NCI-H510A treated with DMSO at 0.1 percent for 48 hours (cell line): ENCODE measurements at regions not wholly inside any gene's neighbourhood (a gene's known extent, or its start where the extent isn't known, plus 50 kb on each side); places are given as distances from the start of the nearest gene placed in this dataset.

Source experiments
- DNase-seq: peaks from one replicate; lab custom pipeline; 2025; lab: John Stamatoyannopoulos, UW

- no peak for DNase-seq
These were observed 472.8 kb downstream of the TMA16 start for GRCh38 chr4:163967263-163967662.

- DNase-seq, result no peak
These were observed 473.2 kb downstream of the TMA16 start for GRCh38 chr4:163967710-163968109.

- DNase-seq, result no peak
These were observed 474.8 kb downstream of the TMA16 start for GRCh38 chr4:163969291-163969690.

- DNase-seq, result no peak
These were observed 482.1 kb downstream of the TMA16 start for GRCh38 chr4:163976588-163976987.

GRCh38 chr4:163988391-163988790 is 493.9 kb downstream of the TMA16 start:
- no peak for DNase-seq

- DNase-seq, result no peak
These were observed 494.4 kb downstream of the TMA16 start for GRCh38 chr4:163988865-163989264.

GRCh38 chr4:163991298-163991865 is 496.9 kb downstream of the TMA16 start:
- DNase-seq, result no peak

GRCh38 chr4:164009435-164009834 is 514.9 kb downstream of the TMA16 start:
- no peak for DNase-seq

GRCh38 chr4:164011791-164012190 is 517.3 kb downstream of the TMA16 start:
- DNase-seq, result no peak

- DNase-seq, result peak; percentile 26
These were observed 518.0 kb downstream of the TMA16 start for GRCh38 chr4:164012396-164013027.

GRCh38 chr4:164021947-164022346 is 527.5 kb downstream of the TMA16 start:
- DNase-seq, result no peak

GRCh38 chr4:164023214-164023613 is 528.7 kb downstream of the TMA16 start:
- no peak for DNase-seq

GRCh38 chr4:164027805-164028204 is 533.3 kb downstream of the TMA16 start:
- no peak for DNase-seq

GRCh38 chr4:164039482-164039881 is 545.0 kb downstream of the TMA16 start:
- DNase-seq, result no peak

GRCh38 chr4:164056426-164057142 is 562.1 kb downstream of the TMA16 start:
- DNase-seq, result no peak

GRCh38 chr4:164058776-164059445 is 564.4 kb downstream of the TMA16 start:
- no peak for DNase-seq

GRCh38 chr4:164060456-164060855 is 566.0 kb downstream of the TMA16 start:
- no peak for DNase-seq

GRCh38 chr4:164068392-164068791 is 573.9 kb downstream of the TMA16 start:
- no peak for DNase-seq

- DNase-seq, result no peak
These were observed 576.1 kb downstream of the TMA16 start for GRCh38 chr4:164070625-164071024.

- no peak for DNase-seq
These were observed 586.9 kb downstream of the TMA16 start for GRCh38 chr4:164081371-164081770.

- DNase-seq, result no peak
These were observed 587.3 kb downstream of the TMA16 start for GRCh38 chr4:164081801-164082200.

- DNase-seq, result no peak
These were observed 593.2 kb downstream of the TMA16 start for GRCh38 chr4:164087733-164088132.
